AG09319 (cell line): ENCODE measurements at regions not wholly inside any gene's neighbourhood (a gene's known extent, or its start where the extent isn't known, plus 50 kb on each side); places are given as distances from the start of the nearest gene placed in this dataset.

Experiments
- DNase-seq: peaks from one replicate; pipeline ENCODE4 v3.0.0-alpha.2; 2010; ENCODE audit warnings: low read depth; ENCODE audit errors: extremely low read depth
- CTCF ChIP-seq: IDR thresholded peaks from 2 replicates; pipeline ENCODE4 v1.5.1; 2011; ENCODE audit warnings: low read depth, mild to moderate bottlenecking, inconsistent platforms, low read length, moderate library complexity

- no peak for DNase-seq
- TF ChIP-seq CTCF: no peak
Observed at GRCh38 chr18:57980573-57981307, 63.3 kb upstream of the NEDD4L start.

GRCh38 chr18:57976230-57976773 is 67.7 kb upstream of the NEDD4L start:
- no peak for DNase-seq
- TF ChIP-seq CTCF: no peak

DNA sequence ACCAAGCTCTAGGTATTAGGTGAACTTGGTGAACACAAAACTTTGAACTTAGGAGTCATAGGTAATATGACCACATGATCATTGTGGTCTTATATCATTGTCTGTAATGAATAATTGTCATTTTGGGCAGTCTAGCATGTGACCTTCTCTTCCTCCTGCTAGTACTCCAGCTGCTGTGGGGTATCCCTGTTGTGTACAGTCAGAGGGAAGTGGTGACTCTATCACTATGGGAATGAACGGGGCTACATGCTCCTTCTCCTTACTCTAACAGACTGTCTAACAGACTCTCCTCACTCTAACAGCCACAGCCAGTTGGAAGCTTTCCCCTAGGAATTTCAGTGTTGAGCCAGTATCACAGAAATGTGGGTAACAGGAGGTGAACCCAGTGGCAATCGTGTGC is 68.2 kb upstream of the NEDD4L start:
- no peak for DNase-seq
- TF ChIP-seq CTCF: no peak

DNA sequence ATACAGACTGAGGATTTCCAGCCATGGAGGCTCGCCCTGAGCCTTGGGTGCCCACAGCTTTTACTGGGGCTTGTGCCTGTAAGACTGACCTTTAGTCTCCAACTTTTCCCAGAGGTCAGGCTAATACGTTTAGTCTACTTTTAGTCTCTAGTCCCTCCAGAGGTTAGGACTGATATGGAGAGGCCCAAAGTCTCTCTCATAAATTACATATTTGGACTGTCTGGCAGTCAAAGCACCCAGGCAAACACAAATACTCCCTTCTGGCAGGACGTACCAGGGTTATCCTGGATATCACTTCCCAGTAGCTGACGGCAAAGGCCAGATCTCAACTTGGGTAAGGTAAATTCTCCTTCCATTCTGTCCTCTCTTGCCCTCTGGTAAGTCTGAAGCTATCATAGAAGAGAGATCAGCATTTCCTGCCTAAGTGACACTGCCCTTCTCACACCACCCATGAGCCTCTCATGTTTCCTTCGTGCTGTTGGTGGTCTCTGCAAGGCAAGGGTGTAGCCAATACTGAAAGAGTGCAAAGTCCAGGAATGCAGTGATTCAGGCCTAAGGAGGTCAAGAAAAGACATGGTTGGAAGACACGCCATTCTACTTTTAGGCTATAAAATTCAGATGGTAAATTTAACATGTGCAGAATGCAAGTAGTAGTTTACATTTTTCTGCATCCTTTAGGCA is 69.3 kb upstream of the NEDD4L start:
- DNase-seq: no peak
- no peak for TF ChIP-seq CTCF

- no peak for TF ChIP-seq CTCF
- DNase-seq: no peak
Observed at GRCh38 chr18:57973889-57974288, 70.1 kb upstream of the NEDD4L start.

DNA sequence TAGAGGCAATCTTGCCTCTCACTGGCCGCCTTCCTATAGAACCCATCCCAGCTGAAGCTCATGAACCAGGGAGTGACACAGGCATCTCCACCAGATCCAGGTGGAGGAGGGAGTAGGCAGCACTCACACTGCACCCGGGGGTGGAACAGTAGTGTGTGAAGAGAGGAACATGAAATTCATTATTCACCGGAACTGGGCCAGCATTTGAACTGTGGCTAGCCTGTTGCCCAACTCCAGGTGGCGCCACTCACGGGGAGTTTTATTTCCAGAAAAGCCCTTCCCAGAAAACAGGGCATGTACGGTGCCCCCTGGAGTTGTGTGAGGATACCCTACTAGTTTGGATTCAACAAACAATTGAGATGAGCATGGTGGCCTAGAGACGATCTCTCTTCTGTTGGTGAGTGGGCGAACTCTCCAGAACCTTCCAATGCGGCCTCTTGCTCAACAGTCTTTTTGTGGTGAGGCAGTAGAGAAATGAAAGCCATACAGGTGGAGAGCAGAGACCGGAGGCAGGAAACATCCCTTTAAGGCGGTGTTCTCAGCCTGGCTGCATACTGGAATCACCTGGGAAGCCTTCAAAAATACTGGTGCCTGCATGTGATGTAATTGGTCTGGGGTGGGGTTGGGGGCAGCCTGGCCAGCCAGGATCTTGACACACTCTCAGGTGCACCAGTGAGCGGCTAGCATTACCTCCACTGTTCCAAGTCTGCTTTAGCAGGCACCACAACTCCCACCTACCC is 73.5 kb upstream of the NEDD4L start:
- DNase-seq: no peak
- TF ChIP-seq CTCF: peak; percentile 12
